ENCODE measurements at regions not wholly inside any gene's neighbourhood (a gene's known extent, or its start where the extent isn't known, plus 50 kb on each side); places are given as distances from the start of the nearest gene placed in this dataset.

- Histone ChIP-seq H3K27me3 (replicated peaks; ENCODE audit: control insufficient read depth, insufficient read depth, low read length) (no peaks in the 10 kb centered on the region), H3K4me3 (replicated peaks; ENCODE audit: low read depth, low read length) (no peak overlapping the region), H3K36me3 (ENCODE audit: control insufficient read depth, insufficient read depth, low read length) (no peaks in the 10 kb centered on the region)
- no peak for TF ChIP-seq CTCF (IDR thresholded peaks at IDR 0.05; ENCODE audit: insufficient read depth, low read length, poor library complexity, severe bottlenecking)
- no peak for DNase-seq (ENCODE audit: extremely low read depth, insufficient read length)
Observed at GRCh38 chr13:74052402-74052928, 81.7 kb downstream of the KLF12 start.

GRCh38 chr13:74048756-74049155, 85.4 kb downstream of the KLF12 start:
- DNase-seq (ENCODE audit: extremely low read depth, insufficient read length): no peak
- TF ChIP-seq CTCF (IDR thresholded peaks at IDR 0.05; ENCODE audit: insufficient read depth, low read length, poor library complexity, severe bottlenecking): no peak
- Histone ChIP-seq H3K4me3 (replicated peaks; ENCODE audit: low read depth, low read length) (no peak overlapping the region), H3K36me3 (ENCODE audit: control insufficient read depth, insufficient read depth, low read length) (no peaks in the 10 kb centered on the region), H3K27me3 (replicated peaks; ENCODE audit: control insufficient read depth, insufficient read depth, low read length) (no peaks in the 10 kb centered on the region)

- no peak for DNase-seq (ENCODE audit: extremely low read depth, insufficient read length)
- Histone ChIP-seq H3K4me3 (replicated peaks; ENCODE audit: low read depth, low read length) (no peak overlapping the region), H3K27me3 (replicated peaks; ENCODE audit: control insufficient read depth, insufficient read depth, low read length) (no peaks in the 10 kb centered on the region), H3K36me3 (ENCODE audit: control insufficient read depth, insufficient read depth, low read length) (no peaks in the 10 kb centered on the region)
- TF ChIP-seq CTCF (IDR thresholded peaks at IDR 0.05; ENCODE audit: insufficient read depth, low read length, poor library complexity, severe bottlenecking): no peak
Observed at GRCh38 chr13:74047931-74048600, 86.1 kb downstream of the KLF12 start.

GRCh38 chr13:74046431-74046830, 87.8 kb downstream of the KLF12 start:
- DNase-seq (ENCODE audit: extremely low read depth, insufficient read length): no peak
- Histone ChIP-seq H3K36me3 (ENCODE audit: control insufficient read depth, insufficient read depth, low read length) (no peaks in the 10 kb centered on the region), H3K27me3 (replicated peaks; ENCODE audit: control insufficient read depth, insufficient read depth, low read length) (no peaks in the 10 kb centered on the region), H3K4me3 (replicated peaks; ENCODE audit: low read depth, low read length) (no peak overlapping the region)
- no peak for TF ChIP-seq CTCF (IDR thresholded peaks at IDR 0.05; ENCODE audit: insufficient read depth, low read length, poor library complexity, severe bottlenecking)

- H3K4me3 ChIP-seq (replicated peaks; ENCODE audit: low read depth, low read length): no peak overlapping the region
- no peaks in the 10 kb centered on the region for H3K36me3 ChIP-seq (ENCODE audit: control insufficient read depth, insufficient read depth, low read length)
- TF ChIP-seq CTCF (IDR thresholded peaks at IDR 0.05; ENCODE audit: insufficient read depth, low read length, poor library complexity, severe bottlenecking): no peak
- no peaks in the 10 kb centered on the region for H3K27me3 ChIP-seq (replicated peaks; ENCODE audit: control insufficient read depth, insufficient read depth, low read length)
- no peak for DNase-seq (ENCODE audit: extremely low read depth, insufficient read length)
Observed at GRCh38 chr13:74045583-74045982, 88.6 kb downstream of the KLF12 start.
